ENCODE measurements at regions not wholly inside any gene's neighbourhood (a gene's known extent, or its start where the extent isn't known, plus 50 kb on each side); places are given as distances from the start of the nearest gene placed in this dataset.

- DNase-seq (ENCODE audit: low read depth) = peak; percentile 53
Observed at GRCh38 chr6:143621876-143622605, 55.7 kb upstream of the PHACTR2 start.

GRCh38 chr6:143621159-143621873 lies 56.4 kb upstream of the PHACTR2 start:
- DNase-seq (ENCODE audit: low read depth) = no peak

GRCh38 chr6:143620447-143620846 lies 57.3 kb upstream of the PHACTR2 start:
- DNase-seq (ENCODE audit: low read depth) = peak; percentile 57

- DNase-seq (ENCODE audit: low read depth) = no peak
Observed at GRCh38 chr6:143619824-143620401, 57.9 kb upstream of the PHACTR2 start.

- DNase-seq (ENCODE audit: low read depth) = no peak
Observed at GRCh38 chr6:143616741-143617140, 61.0 kb upstream of the PHACTR2 start.

- DNase-seq (ENCODE audit: low read depth) = no peak
Observed at GRCh38 chr6:143615785-143616184, 62.0 kb upstream of the PHACTR2 start.

- DNase-seq (ENCODE audit: low read depth) = no peak
Observed at GRCh38 chr6:143614235-143614634, 63.5 kb upstream of the PHACTR2 start.

GRCh38 chr6:143613749-143614148 lies 64.0 kb upstream of the PHACTR2 start:
- no peak for DNase-seq (ENCODE audit: low read depth)

GRCh38 chr6:143612186-143612585 lies 65.6 kb upstream of the PHACTR2 start:
- no peak for DNase-seq (ENCODE audit: low read depth)

- no peak for DNase-seq (ENCODE audit: low read depth)
Observed at GRCh38 chr6:143611580-143611979, 66.2 kb upstream of the PHACTR2 start.

- DNase-seq (ENCODE audit: low read depth) = no peak
Observed at GRCh38 chr6:143609972-143610371, 67.8 kb upstream of the PHACTR2 start.

GRCh38 chr6:143609501-143609900 lies 68.3 kb upstream of the PHACTR2 start:
- no peak for DNase-seq (ENCODE audit: low read depth)

- no peak for DNase-seq (ENCODE audit: low read depth)
Observed at GRCh38 chr6:143608906-143609305, 68.9 kb upstream of the PHACTR2 start.

- DNase-seq (ENCODE audit: low read depth) = no peak
Observed at GRCh38 chr6:143607974-143608373, 69.8 kb upstream of the PHACTR2 start.

GRCh38 chr6:143607168-143607567 lies 70.6 kb upstream of the PHACTR2 start:
- no peak for DNase-seq (ENCODE audit: low read depth)

- DNase-seq (ENCODE audit: low read depth) = no peak
Observed at GRCh38 chr6:143605906-143606521, 71.8 kb upstream of the PHACTR2 start.

- no peak for DNase-seq (ENCODE audit: low read depth)
Observed at GRCh38 chr6:143603455-143603854, 74.3 kb upstream of the PHACTR2 start.

GRCh38 chr6:143601504-143601903 lies 76.3 kb upstream of the PHACTR2 start:
- DNase-seq (ENCODE audit: low read depth) = no peak

- DNase-seq (ENCODE audit: low read depth) = no peak
Observed at GRCh38 chr6:143600821-143601220, 76.9 kb upstream of the PHACTR2 start.

GRCh38 chr6:143598466-143599080 lies 79.2 kb upstream of the PHACTR2 start:
- DNase-seq (ENCODE audit: low read depth) = no peak

GRCh38 chr6:143596866-143597265 lies 80.9 kb upstream of the PHACTR2 start:
- DNase-seq (ENCODE audit: low read depth) = peak; percentile 80

GRCh38 chr6:143595251-143596036 lies 82.3 kb upstream of the PHACTR2 start:
- no peak for DNase-seq (ENCODE audit: low read depth)
